ENCODE measurements at regions not wholly inside any gene's neighbourhood (a gene's known extent, or its start where the extent isn't known, plus 50 kb on each side); places are given as distances from the start of the nearest gene placed in this dataset.

DNA sequence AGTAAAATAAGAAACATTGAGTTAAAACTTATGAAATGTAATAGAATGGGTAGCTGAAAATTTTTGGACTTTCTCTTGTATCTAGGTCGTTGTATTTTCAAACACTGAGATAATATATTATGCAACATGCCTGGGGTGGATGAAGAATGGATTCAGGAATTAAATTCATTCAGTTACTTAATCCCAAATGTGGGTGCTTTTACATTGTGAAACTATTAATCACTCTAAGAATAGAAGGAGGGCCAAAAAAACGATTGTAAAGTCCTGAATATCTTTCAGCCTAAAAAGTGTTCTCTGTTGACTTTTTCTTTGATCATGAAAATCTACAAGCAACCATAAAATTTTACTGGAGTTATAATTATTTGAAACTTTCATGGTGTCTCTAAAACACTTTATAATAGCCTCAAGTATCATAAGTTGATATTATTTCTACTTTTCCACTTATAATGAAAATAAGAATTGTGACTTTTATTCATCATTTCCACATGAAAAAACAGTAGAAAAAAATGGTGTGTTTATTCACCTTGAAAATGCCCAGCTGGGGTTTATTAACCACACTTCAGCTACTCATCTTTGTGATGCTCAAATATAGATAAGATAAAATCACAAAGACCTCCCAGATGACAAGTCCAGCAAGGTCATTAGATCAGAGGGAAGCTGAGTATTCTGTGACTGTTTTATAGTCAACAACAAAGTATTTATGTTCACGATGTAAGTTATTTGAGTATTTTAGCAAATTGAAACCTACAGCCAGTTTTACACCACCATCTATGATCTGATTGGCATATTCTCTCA, 619.9 kb upstream of the SOX9 start:
- TF ChIP-seq CTCF (IDR thresholded peaks at IDR 0.05): no peak
- TF ChIP-seq POLR2A (IDR thresholded peaks at IDR 0.05): no peak
- TF ChIP-seq POLR2AphosphoS5 (IDR thresholded peaks at IDR 0.05): no peak
